ENCODE measurements at regions not wholly inside any gene's neighbourhood (a gene's known extent, or its start where the extent isn't known, plus 50 kb on each side); places are given as distances from the start of the nearest gene placed in this dataset.

GRCh38 chr2:65638443-65638842, 206.0 kb upstream of the SPRED2 start:
- no peak overlapping the region for H3K4me3 ChIP-seq (ENCODE audit: low read length in 2 of 2)
- no peaks in the 10 kb centered on the region for H3K27me3 ChIP-seq (ENCODE audit: control insufficient read depth in 1 of 2, insufficient read depth in 2 of 2, low read length in 2 of 2)
- no peaks in the 10 kb centered on the region for H3K9me3 ChIP-seq (ENCODE audit: control insufficient read depth in 2 of 2, low read length in 2 of 2)
- H3K4me1 ChIP-seq (ENCODE audit: control insufficient read depth, insufficient read depth, low read length): peaks cover 6% of the 10 kb centered on the region
- no peak overlapping the region for H3K9ac ChIP-seq (ENCODE audit: low read length in 2 of 2)
- no peaks in the 10 kb centered on the region for H3K36me3 ChIP-seq (ENCODE audit: control insufficient read depth in 2 of 2, insufficient read depth in 2 of 2, low read length in 2 of 2)
- H3K27ac ChIP-seq (ENCODE audit: low read length): no peak overlapping the region

- H3K36me3 ChIP-seq (ENCODE audit: control insufficient read depth in 2 of 2, insufficient read depth in 2 of 2, low read length in 2 of 2): no peaks in the 10 kb centered on the region
- peaks cover 6% of the 10 kb centered on the region for H3K4me1 ChIP-seq (ENCODE audit: control insufficient read depth, insufficient read depth, low read length)
- H3K27ac ChIP-seq (ENCODE audit: low read length): no peak overlapping the region
- H3K9ac ChIP-seq (ENCODE audit: low read length in 2 of 2): no peak overlapping the region
- no peaks in the 10 kb centered on the region for H3K9me3 ChIP-seq (ENCODE audit: control insufficient read depth in 2 of 2, low read length in 2 of 2)
- no peak overlapping the region for H3K4me3 ChIP-seq (ENCODE audit: low read length in 2 of 2)
- H3K27me3 ChIP-seq (ENCODE audit: control insufficient read depth in 1 of 2, insufficient read depth in 2 of 2, low read length in 2 of 2): no peaks in the 10 kb centered on the region
Measured at GRCh38 chr2:65636813-65637483, 204.5 kb upstream of the SPRED2 start.

- H3K4me1 ChIP-seq (ENCODE audit: control insufficient read depth, insufficient read depth, low read length): peaks cover 6% of the 10 kb centered on the region
Measured at GRCh38 chr2:65636024-65636423, 203.6 kb upstream of the SPRED2 start.

GRCh38 chr2:65634304-65634703, 201.9 kb upstream of the SPRED2 start:
- Histone ChIP-seq H3K4me1 (ENCODE audit: control insufficient read depth, insufficient read depth, low read length) (peaks cover 2% of the 10 kb centered on the region), H3K9me3 (ENCODE audit: control insufficient read depth in 2 of 2, low read length in 2 of 2) (no peaks in the 10 kb centered on the region), H3K4me3 (ENCODE audit: low read length in 2 of 2) (no peak overlapping the region), H3K27me3 (ENCODE audit: control insufficient read depth in 1 of 2, insufficient read depth in 2 of 2, low read length in 2 of 2) (no peaks in the 10 kb centered on the region), H3K27ac (ENCODE audit: low read length) (no peak overlapping the region), H3K9ac (ENCODE audit: low read length in 2 of 2) (no peak overlapping the region), H3K36me3 (ENCODE audit: control insufficient read depth in 2 of 2, insufficient read depth in 2 of 2, low read length in 2 of 2) (no peaks in the 10 kb centered on the region)

More at GRCh38 chr2:65636024-65636423, 203.6 kb upstream of the SPRED2 start:
- H3K27me3 ChIP-seq (ENCODE audit: control insufficient read depth in 1 of 2, insufficient read depth in 2 of 2, low read length in 2 of 2): no peaks in the 10 kb centered on the region
- H3K9ac ChIP-seq (ENCODE audit: low read length in 2 of 2): no peak overlapping the region
- no peaks in the 10 kb centered on the region for H3K36me3 ChIP-seq (ENCODE audit: control insufficient read depth in 2 of 2, insufficient read depth in 2 of 2, low read length in 2 of 2)
- no peak overlapping the region for H3K4me3 ChIP-seq (ENCODE audit: low read length in 2 of 2)
- H3K9me3 ChIP-seq (ENCODE audit: control insufficient read depth in 2 of 2, low read length in 2 of 2): no peaks in the 10 kb centered on the region
- H3K27ac ChIP-seq (ENCODE audit: low read length): no peak overlapping the region

DNA sequence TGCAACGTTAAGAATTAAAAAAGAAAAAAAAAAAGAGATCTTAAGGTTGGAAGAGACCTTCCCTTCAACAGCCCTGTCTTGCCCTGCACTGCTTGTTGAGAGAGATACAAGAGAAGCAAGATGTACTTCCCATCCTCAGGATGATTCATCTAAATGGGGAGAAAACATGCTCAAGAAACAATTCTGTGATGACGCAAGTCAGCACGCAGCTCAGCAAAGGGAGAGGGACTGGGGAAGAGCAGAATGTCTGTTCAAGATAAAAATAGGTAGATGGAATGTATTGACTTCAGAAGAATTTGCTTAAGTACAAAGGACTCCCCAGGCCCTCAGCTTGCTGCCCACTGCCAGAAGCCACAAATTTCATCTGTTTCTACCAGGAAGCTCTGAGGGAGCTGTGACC, 198.2 kb upstream of the SPRED2 start:
- no peaks in the 10 kb centered on the region for H3K9me3 ChIP-seq (ENCODE audit: control insufficient read depth in 2 of 2, low read length in 2 of 2)
- no peak overlapping the region for H3K4me3 ChIP-seq (ENCODE audit: low read length in 2 of 2)
- H3K27ac ChIP-seq (ENCODE audit: low read length): no peak overlapping the region
- no peaks in the 10 kb centered on the region for H3K4me1 ChIP-seq (ENCODE audit: control insufficient read depth, insufficient read depth, low read length)
- no peaks in the 10 kb centered on the region for H3K36me3 ChIP-seq (ENCODE audit: control insufficient read depth in 2 of 2, insufficient read depth in 2 of 2, low read length in 2 of 2)
- no peak overlapping the region for H3K9ac ChIP-seq (ENCODE audit: low read length in 2 of 2)
- no peaks in the 10 kb centered on the region for H3K27me3 ChIP-seq (ENCODE audit: control insufficient read depth in 1 of 2, insufficient read depth in 2 of 2, low read length in 2 of 2)

- no peaks in the 10 kb centered on the region for H3K9me3 ChIP-seq (ENCODE audit: control insufficient read depth in 2 of 2, low read length in 2 of 2)
- H3K27ac ChIP-seq (ENCODE audit: low read length): no peak overlapping the region
- no peak overlapping the region for H3K9ac ChIP-seq (ENCODE audit: low read length in 2 of 2)
- H3K4me1 ChIP-seq (ENCODE audit: control insufficient read depth, insufficient read depth, low read length): no peaks in the 10 kb centered on the region
- H3K27me3 ChIP-seq (ENCODE audit: control insufficient read depth in 1 of 2, insufficient read depth in 2 of 2, low read length in 2 of 2): no peaks in the 10 kb centered on the region
- H3K36me3 ChIP-seq (ENCODE audit: control insufficient read depth in 2 of 2, insufficient read depth in 2 of 2, low read length in 2 of 2): no peaks in the 10 kb centered on the region
- H3K4me3 ChIP-seq (ENCODE audit: low read length in 2 of 2): no peak overlapping the region
Measured at GRCh38 chr2:65628156-65628555, 195.8 kb upstream of the SPRED2 start.

GRCh38 chr2:65626831-65627230, 194.4 kb upstream of the SPRED2 start:
- H3K9me3 ChIP-seq (ENCODE audit: control insufficient read depth in 2 of 2, low read length in 2 of 2): no peaks in the 10 kb centered on the region
- H3K4me3 ChIP-seq (ENCODE audit: low read length in 2 of 2): no peak overlapping the region
- H3K9ac ChIP-seq (ENCODE audit: low read length in 2 of 2): no peak overlapping the region
- H3K27me3 ChIP-seq (ENCODE audit: control insufficient read depth in 1 of 2, insufficient read depth in 2 of 2, low read length in 2 of 2): no peaks in the 10 kb centered on the region
- no peaks in the 10 kb centered on the region for H3K4me1 ChIP-seq (ENCODE audit: control insufficient read depth, insufficient read depth, low read length)
- no peaks in the 10 kb centered on the region for H3K36me3 ChIP-seq (ENCODE audit: control insufficient read depth in 2 of 2, insufficient read depth in 2 of 2, low read length in 2 of 2)
- no peak overlapping the region for H3K27ac ChIP-seq (ENCODE audit: low read length)

- Histone ChIP-seq H3K36me3 (ENCODE audit: control insufficient read depth in 2 of 2, insufficient read depth in 2 of 2, low read length in 2 of 2) (no peaks in the 10 kb centered on the region), H3K27me3 (ENCODE audit: control insufficient read depth in 1 of 2, insufficient read depth in 2 of 2, low read length in 2 of 2) (no peaks in the 10 kb centered on the region), H3K4me3 (ENCODE audit: low read length in 2 of 2) (no peak overlapping the region), H3K9me3 (ENCODE audit: control insufficient read depth in 2 of 2, low read length in 2 of 2) (no peaks in the 10 kb centered on the region), H3K27ac (ENCODE audit: low read length) (no peak overlapping the region), H3K9ac (ENCODE audit: low read length in 2 of 2) (no peak overlapping the region), H3K4me1 (ENCODE audit: control insufficient read depth, insufficient read depth, low read length) (no peaks in the 10 kb centered on the region)
Measured at GRCh38 chr2:65625982-65626381, 193.6 kb upstream of the SPRED2 start.

DNA sequence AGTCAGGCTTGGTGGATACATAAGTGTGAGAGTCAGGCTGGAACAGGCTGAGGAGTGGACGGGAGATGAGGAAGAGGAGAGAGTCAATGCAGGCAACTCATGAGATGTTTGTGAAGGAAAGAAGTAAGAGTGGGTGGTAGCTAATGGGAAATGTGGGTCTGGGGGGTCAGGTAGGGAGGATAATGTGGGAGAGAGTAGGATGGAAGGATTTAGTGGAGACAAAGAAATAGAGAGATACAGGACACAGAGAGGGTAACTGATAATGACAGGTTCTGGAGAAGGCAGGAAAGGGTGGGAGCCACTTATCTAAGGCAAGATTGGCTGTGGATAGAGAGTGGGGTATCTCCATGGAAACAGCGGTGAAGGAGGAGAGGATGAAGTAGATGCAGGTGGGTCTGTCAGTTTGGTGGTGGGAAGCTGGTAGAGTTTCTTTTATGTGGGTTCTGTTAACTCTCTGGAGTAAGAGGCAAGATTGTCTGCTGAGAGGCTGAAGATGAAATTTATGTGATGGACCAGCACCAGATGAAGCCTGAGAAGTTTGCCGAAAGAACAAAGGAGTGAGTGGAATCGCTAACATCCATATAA, 190.6 kb upstream of the SPRED2 start:
- Histone ChIP-seq H3K27me3 (ENCODE audit: control insufficient read depth in 1 of 2, insufficient read depth in 2 of 2, low read length in 2 of 2) (no peaks in the 10 kb centered on the region), H3K4me3 (ENCODE audit: low read length in 2 of 2) (no peak overlapping the region), H3K9ac (ENCODE audit: low read length in 2 of 2) (no peak overlapping the region), H3K9me3 (ENCODE audit: control insufficient read depth in 2 of 2, low read length in 2 of 2) (no peaks in the 10 kb centered on the region), H3K4me1 (ENCODE audit: control insufficient read depth, insufficient read depth, low read length) (no peaks in the 10 kb centered on the region), H3K36me3 (ENCODE audit: control insufficient read depth in 2 of 2, insufficient read depth in 2 of 2, low read length in 2 of 2) (no peaks in the 10 kb centered on the region), H3K27ac (ENCODE audit: low read length) (no peak overlapping the region)

GRCh38 chr2:65622499-65622898, 190.1 kb upstream of the SPRED2 start:
- H3K27me3 ChIP-seq (ENCODE audit: control insufficient read depth in 1 of 2, insufficient read depth in 2 of 2, low read length in 2 of 2): no peaks in the 10 kb centered on the region
- H3K9me3 ChIP-seq (ENCODE audit: control insufficient read depth in 2 of 2, low read length in 2 of 2): no peaks in the 10 kb centered on the region
- H3K36me3 ChIP-seq (ENCODE audit: control insufficient read depth in 2 of 2, insufficient read depth in 2 of 2, low read length in 2 of 2): no peaks in the 10 kb centered on the region
- H3K9ac ChIP-seq (ENCODE audit: low read length in 2 of 2): no peak overlapping the region
- no peak overlapping the region for H3K27ac ChIP-seq (ENCODE audit: low read length)
- no peaks in the 10 kb centered on the region for H3K4me1 ChIP-seq (ENCODE audit: control insufficient read depth, insufficient read depth, low read length)
- H3K4me3 ChIP-seq (ENCODE audit: low read length in 2 of 2): no peak overlapping the region

GRCh38 chr2:65620524-65620923, 188.1 kb upstream of the SPRED2 start:
- Histone ChIP-seq H3K36me3 (ENCODE audit: control insufficient read depth in 2 of 2, insufficient read depth in 2 of 2, low read length in 2 of 2) (no peaks in the 10 kb centered on the region), H3K9me3 (ENCODE audit: control insufficient read depth in 2 of 2, low read length in 2 of 2) (no peaks in the 10 kb centered on the region), H3K4me1 (ENCODE audit: control insufficient read depth, insufficient read depth, low read length) (no peaks in the 10 kb centered on the region), H3K9ac (ENCODE audit: low read length in 2 of 2) (no peak overlapping the region), H3K27me3 (ENCODE audit: control insufficient read depth in 1 of 2, insufficient read depth in 2 of 2, low read length in 2 of 2) (no peaks in the 10 kb centered on the region), H3K27ac (ENCODE audit: low read length) (no peak overlapping the region), H3K4me3 (ENCODE audit: low read length in 2 of 2) (no peak overlapping the region)
